AG08396 (cell line): ENCODE measurements at regions not wholly inside any gene's neighbourhood (a gene's known extent, or its start where the extent isn't known, plus 50 kb on each side); places are given as distances from the start of the nearest gene placed in this dataset.
"Not testable (repeated sequence)": the region's sequence is repeated elsewhere in the genome, so short reads cannot be mapped to it uniquely, and the experiment has no call there.

Experiments
- DNase-seq: peaks from one replicate; pipeline ENCODE4 v3.0.0; 2012; ENCODE audit warnings: low spot score, mixed read lengths

- no peak for DNase-seq
These were observed 443.5 kb downstream of the PCDH10 start for GRCh38 chr4:133592591-133592990.

DNA sequence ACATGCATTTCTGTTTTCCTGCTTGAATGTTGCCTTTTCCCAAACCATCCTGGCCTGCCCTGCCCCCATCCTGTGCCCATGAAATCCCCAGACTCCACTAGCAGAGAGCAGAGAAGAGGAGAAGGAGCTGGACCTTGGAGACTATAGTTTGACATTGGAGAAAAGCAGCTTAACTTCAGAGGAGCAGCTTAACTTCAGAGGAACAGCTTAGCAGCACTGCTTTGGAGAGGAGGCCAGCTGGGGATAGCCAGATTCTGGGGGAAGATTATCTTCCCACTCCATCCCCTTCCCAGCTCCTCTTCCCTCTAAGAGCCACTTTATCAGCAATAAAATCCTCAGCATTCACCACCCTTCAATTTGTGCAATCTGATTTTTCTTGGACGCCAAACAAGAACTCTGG, 443.0 kb downstream of the PCDH10 start:
- no peak for DNase-seq

DNA sequence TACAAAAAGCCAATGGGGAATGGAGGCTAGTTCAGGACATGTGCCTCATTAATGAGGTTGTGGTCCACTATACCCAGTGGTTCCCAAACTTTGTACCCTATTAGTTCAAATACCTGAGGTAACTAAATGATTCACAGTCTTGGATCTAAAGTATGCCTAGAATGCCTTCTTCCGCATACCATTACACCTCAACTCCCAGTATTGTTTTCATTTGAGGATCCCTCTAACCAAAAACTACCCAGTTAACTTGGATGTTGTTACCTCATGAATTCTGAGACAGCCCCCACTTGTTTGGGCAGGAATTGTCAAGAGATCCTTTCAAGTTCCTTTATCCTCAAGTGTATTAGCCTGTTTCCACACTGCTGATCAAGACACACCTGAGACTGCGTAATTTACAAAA, 439.2 kb downstream of the PCDH10 start:
- no peak for DNase-seq

GRCh38 chr4:133585323-133585722, 436.2 kb downstream of the PCDH10 start:
- DNase-seq = no peak

- DNase-seq = no peak
These were observed 435.6 kb downstream of the PCDH10 start for GRCh38 chr4:133584714-133585113.

DNA sequence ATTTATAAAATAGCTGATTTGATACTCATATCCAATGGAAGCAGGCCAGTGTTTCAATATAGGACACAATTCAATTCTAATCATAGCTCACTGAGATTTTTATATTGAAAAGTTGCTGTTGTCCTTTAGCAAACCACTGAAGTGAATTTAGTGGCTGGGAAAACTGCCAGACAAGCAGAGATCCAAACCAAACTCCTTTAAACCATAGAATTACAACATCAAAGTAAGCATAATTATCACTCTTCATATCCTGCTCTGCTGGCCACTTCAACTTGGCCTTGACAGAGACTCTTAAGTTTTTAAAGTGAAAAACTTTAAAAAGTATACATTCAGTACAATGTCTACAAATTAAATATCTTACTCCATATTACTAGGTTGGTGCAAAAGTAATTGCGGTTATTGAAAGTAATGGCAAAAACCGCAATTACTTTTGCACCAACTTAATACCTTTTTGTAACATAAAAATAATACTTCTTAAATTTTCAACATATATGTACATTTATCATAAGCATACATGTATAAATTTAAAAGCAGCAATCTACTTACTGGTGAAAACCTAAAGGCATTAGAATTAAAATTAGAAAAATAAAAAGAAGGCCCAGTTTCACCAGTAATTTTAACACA, 433.0 kb downstream of the PCDH10 start:
- DNase-seq = no peak

- no peak for DNase-seq
These were observed 425.2 kb downstream of the PCDH10 start for GRCh38 chr4:133574248-133574647.

GRCh38 chr4:133565379-133565778, 416.3 kb downstream of the PCDH10 start:
- DNase-seq = no peak

DNA sequence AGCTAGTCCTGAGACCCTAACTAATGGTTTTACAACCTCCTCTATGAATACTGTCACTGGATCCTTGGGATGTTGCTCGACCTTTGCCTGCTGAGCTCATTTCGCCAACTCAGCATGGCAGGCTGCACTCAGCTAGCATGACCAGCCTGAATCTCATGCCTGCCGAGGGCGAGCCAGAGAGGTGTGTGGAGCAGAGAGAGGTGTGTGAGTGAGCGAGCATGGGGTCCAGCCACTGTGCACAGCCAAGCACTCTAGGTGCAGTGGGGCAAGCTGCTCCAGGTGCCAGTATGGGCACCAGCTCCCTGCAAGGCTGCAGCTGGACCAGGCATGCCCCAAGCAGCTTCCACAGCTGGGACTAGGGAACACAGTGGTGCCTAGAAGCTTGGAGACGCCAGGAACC, 410.9 kb downstream of the PCDH10 start:
- no peak for DNase-seq

DNA sequence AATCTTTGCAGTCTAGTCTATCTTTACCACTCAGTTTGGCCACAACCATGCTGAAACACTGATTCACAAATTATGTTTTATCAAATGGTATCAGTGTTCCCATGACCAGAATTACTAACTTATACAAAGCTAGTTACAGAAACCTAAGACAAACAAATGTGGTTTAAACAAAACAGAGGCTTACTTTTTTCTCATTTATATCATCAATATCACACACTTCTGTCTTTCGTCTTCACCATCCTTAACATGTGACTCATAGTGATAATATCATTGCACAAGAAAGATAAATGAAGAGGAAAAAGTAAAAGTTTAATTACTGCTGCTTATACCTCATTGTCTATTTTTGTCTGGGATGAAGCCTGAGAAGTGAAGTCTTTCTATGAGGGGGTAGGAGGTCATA, 406.6 kb downstream of the PCDH10 start:
- DNase-seq = no peak

- DNase-seq = no peak
These were observed 401.3 kb downstream of the PCDH10 start for GRCh38 chr4:133550436-133550835.

DNA sequence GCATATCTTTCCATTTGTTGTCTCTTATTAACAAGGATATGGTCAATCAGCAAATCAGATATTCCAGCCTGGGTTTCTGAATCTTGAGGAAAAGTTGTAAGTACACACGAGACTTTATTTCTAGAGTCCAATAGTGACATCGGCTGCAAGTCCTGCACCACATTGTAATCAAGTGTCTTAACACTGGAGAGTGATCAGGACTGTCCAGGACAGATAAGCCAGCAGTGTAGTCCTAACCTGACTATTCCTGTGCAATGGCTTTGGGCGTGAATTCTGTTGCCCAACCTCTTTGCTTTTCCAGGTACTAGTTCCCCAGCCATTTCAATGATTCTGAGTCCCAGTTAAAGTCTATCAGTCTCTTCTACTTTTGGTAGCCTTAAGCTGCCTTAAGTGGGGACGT, 395.0 kb downstream of the PCDH10 start:
- DNase-seq = no peak

DNA sequence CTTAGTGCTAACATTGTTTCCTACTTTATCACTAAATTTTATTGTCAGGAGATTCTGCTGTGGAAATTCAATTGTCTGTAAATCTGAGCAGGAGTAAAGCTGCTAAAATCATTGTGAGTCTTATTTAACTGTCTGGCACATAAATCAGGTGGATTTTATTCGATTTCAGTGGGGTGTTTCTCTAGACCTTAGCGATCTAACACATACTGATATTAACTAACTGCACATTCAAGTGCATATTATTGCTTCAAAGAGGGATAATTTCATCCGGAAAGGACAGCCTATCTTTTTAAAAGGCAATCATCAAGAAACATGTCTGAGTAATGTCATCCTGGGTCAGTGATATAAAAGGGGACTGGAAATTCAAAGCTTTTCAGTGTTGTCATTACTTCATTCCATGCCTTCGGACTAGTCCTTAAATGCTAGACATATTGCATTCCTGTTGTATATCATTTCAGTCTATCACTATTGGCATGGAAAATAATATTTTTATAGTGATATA, 388.7 kb downstream of the PCDH10 start:
- no peak for DNase-seq

DNA sequence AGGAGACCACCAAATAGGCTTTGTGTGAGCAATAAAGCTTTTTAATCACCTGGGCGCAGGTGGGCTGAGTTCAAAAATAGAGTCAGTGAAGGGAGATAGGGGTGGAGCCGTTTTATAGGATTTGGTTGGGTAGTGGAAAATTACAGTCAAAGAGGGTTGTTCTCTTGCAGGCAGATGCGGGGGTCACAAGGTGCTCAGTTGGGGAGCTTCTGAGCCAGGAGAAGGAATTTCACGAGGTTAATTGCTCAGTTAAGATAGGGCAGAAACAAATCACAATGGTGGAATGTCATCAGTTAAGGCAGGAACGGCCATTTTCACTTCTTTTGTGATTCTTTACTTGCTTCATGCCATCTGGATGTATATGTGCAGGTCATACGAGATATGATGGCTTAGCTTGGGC, 385.1 kb downstream of the PCDH10 start:
- DNase-seq = not testable (repeated sequence)

DNA sequence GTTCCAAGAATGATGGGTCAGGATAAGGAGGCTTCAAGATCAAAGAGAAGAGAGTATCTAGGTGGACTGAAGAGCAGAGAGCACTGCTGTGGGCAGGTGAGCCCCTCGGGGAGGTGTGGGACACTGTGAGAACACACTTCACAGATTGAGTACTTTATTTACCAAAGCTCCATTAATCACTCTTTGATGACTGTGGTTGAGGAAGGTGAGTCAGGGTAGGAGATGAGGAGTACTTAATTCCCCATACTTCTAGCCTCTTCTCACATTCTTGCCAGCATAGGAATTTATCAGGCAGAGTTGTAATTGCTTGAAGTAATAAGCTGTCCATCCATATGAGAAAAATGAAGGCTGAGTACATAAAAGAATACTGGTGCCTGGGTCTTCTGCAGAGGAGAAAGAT, 375.3 kb downstream of the PCDH10 start:
- no peak for DNase-seq

- DNase-seq = no peak
These were observed 364.8 kb downstream of the PCDH10 start for GRCh38 chr4:133513901-133514300.

DNA sequence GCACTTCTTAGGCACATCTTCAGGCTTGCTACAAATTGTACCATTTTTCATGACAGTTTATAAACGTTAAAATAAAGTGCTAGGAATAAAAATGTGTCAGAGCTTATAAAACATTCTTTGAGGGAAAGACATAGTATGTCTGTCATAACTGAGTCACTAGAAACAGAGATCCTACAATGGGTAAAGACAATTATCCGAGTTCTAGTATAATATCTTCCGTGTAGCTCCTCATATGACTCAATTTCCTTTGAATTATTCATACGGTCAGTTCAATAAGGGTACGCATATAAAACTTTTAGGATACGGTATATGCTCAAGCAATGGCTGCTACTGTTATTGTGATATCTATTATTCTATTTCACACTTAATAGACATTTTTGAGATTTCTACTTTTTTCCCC, 349.1 kb downstream of the PCDH10 start:
- DNase-seq = no peak

DNA sequence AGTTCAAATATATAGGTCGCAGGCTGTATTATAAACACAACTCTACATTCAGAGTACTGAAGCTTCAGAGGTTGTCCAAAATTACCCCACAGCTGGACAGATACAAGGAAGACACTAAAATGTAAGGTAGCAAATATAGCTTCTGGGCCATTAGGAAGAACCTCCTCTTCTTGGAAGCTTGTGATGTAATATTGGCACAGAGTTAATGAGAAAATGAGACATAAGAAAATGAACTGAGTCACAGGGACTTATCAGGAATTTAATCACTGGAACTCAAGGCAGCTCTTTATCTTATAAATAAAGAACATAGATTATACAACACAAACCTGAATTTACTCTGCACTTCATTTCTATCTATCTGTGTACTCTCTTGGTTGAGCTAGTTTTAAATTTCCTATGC, 344.7 kb downstream of the PCDH10 start:
- no peak for DNase-seq

- no peak for DNase-seq
These were observed 344.1 kb downstream of the PCDH10 start for GRCh38 chr4:133493241-133493640.

- DNase-seq = no peak
These were observed 335.2 kb downstream of the PCDH10 start for GRCh38 chr4:133484287-133484686.

GRCh38 chr4:133483600-133484246, 334.6 kb downstream of the PCDH10 start:
- DNase-seq = no peak

GRCh38 chr4:133476063-133476462, 327.0 kb downstream of the PCDH10 start:
- DNase-seq = no peak

DNA sequence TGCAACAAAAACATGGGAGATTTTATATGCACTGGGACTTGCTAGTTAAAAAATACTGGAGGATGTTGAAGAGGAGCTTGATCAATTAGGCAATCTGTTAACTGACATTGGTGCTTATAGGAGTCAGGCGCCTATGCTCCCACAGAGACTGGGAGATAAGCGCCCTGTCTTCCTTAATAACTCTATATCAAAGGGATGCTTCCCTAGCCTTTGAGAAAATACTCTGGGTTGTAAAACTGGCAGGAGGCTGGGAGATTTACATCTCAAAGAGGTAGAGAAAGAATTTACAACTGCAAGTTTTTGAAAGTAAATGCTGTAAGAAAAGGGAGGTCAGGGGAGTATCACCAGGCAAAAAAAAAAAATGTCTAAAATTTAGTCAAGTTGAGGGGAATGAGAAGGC, 325.4 kb downstream of the PCDH10 start:
- DNase-seq = no peak

DNA sequence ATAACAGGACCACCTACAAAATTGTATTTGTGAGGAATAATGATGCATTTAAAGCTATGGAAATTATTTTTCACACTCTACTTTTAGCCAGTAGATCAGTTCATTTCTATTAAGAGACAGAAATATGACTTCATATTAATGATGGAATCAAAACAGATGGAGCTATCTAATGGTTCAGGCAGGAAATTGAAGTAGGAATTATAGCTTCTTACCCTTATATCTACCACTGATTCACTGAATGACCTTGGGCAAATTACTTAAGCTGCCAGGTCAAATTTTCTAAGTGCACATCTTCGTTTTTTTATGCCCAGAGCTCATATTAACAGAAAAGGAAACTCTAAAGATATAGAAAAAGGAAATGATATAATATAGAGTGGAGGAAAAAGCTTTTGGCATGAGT, 323.1 kb downstream of the PCDH10 start:
- DNase-seq = no peak
